ENCODE measurements at regions not wholly inside any gene's neighbourhood (a gene's known extent, or its start where the extent isn't known, plus 50 kb on each side); places are given as distances from the start of the nearest gene placed in this dataset.

GRCh38 chr9:113656771-113657670, 193.5 kb downstream of the RGS3 start:
- Histone ChIP-seq H3K27me3 (replicated peaks in 1 of 7) (peaks cover 0 to 24% (median 0%) of the 10 kb centered on the region in 7 donors), H3K4me3 (no peak overlapping the region), H3K9me3 (no peaks in the 10 kb centered on the region), H3K27ac (no peak overlapping the region), H3K36me3 (no peaks in the 10 kb centered on the region), H3K4me1 (peaks cover 10 to 47% (median 32%) of the 10 kb centered on the region in 6 donors)
- no peak for DNase-seq
- TF ChIP-seq POLR2A (IDR thresholded peaks at IDR 0.05) (no peak), POLR2AphosphoS5 (IDR thresholded peaks at IDR 0.05) (no peak)
- TF ChIP-seq, protein P1, sequence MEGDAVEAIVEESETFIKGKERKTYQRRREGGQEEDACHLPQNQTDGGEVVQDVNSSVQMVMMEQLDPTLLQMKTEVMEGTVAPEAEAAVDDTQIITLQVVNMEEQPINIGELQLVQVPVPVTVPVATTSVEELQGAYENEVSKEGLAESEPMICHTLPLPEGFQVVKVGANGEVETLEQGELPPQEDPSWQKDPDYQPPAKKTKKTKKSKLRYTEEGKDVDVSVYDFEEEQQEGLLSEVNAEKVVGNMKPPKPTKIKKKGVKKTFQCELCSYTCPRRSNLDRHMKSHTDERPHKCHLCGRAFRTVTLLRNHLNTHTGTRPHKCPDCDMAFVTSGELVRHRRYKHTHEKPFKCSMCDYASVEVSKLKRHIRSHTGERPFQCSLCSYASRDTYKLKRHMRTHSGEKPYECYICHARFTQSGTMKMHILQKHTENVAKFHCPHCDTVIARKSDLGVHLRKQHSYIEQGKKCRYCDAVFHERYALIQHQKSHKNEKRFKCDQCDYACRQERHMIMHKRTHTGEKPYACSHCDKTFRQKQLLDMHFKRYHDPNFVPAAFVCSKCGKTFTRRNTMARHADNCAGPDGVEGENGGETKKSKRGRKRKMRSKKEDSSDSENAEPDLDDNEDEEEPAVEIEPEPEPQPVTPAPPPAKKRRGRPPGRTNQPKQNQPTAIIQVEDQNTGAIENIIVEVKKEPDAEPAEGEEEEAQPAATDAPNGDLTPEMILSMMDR (IDR thresholded peaks at IDR 0.05 in 8 of 11, conservative IDR thresholded peaks at IDR 0.05 in 3 of 11) = no peak
- intact Hi-C loops (cut with DNase I; ENCODE audit: low total_unique reads) = loop anchor here (2.0 to 10.0 kb wide), 2 partner anchors 64 to 382 kb away; partner anchors contain the start of genes CDC26 and PRPF4
- 54 to 63% (median 57%) methylated on average over 20 to 21 of the region's 21 CpGs for WGBS, 5 donors

GRCh38 chr9:113657765-113658544, 194.4 kb downstream of the RGS3 start:
- intact Hi-C loops (cut with DNase I; ENCODE audit: low total_unique reads) = loop anchor here (2.0 to 10.0 kb wide), 3 partner anchors 65 to 383 kb away; partner anchors contain the start of genes CDC26 and PRPF4
- TF ChIP-seq POLR2AphosphoS5 (IDR thresholded peaks at IDR 0.05) (peak in 2 of 3 donors; percentile 40 to 54), POLR2A (IDR thresholded peaks at IDR 0.05) (no peak)
- TF ChIP-seq, protein P1 (IDR thresholded peaks at IDR 0.05 in 8 of 11, conservative IDR thresholded peaks at IDR 0.05 in 3 of 11) = peak; percentile 92 to 97 (median 95)
- no peak overlapping the region for H3K27ac ChIP-seq
- H3K27me3 ChIP-seq (replicated peaks in 1 of 7) = peaks cover 0 to 24% (median 0%) of the 10 kb centered on the region in 7 donors
- H3K9me3 ChIP-seq = no peaks in the 10 kb centered on the region
- H3K4me3 ChIP-seq = no peak overlapping the region
- H3K36me3 ChIP-seq = no peaks in the 10 kb centered on the region
- WGBS, 5 donors = 32 to 38% (median 33%) methylated on average over 13 to 14 of the region's 14 CpGs
- DNase-seq = peak; percentile 92
- peaks cover 10 to 47% (median 32%) of the 10 kb centered on the region in 6 donors for H3K4me1 ChIP-seq

DNA sequence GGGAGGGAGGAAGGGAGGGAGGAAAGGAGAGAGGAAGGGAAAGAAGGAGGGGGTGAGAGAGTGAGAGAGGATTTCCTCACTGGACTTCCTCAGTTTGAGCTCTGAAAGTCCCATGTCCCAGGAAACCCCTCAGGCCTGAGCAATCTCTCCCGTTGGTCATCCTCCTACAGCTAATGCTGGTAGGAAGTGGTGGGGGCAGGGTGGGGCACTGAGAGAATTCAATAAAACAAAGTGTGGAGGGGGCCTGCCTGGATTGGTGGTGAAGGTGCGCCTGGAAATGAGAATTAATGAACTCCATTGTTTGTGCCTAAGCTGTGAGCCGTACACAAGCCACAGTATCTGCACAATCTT, 195.0 kb downstream of the RGS3 start:
- intact Hi-C loops (cut with DNase I; ENCODE audit: low total_unique reads) = loop anchor here (2.0 to 10.0 kb wide), 2 partner anchors 212 to 384 kb away; partner anchors contain the start of genes CDC26 and PRPF4
- DNase-seq = no peak
- WGBS, 5 donors = 54 to 62% (median 59%) methylated on average over 3 of the region's 3 CpGs

More for the DNA sequence above, 195.0 kb downstream of the RGS3 start:
- TF ChIP-seq, protein P1 (IDR thresholded peaks at IDR 0.05 in 8 of 11, conservative IDR thresholded peaks at IDR 0.05 in 3 of 11) = no peak
- TF ChIP-seq POLR2AphosphoS5 (IDR thresholded peaks at IDR 0.05) (no peak), POLR2A (IDR thresholded peaks at IDR 0.05) (no peak)
- no peak overlapping the region for H3K27ac ChIP-seq
- no peak overlapping the region for H3K4me3 ChIP-seq
- peaks cover 10 to 47% (median 32%) of the 10 kb centered on the region in 6 donors for H3K4me1 ChIP-seq
- H3K27me3 ChIP-seq (replicated peaks in 1 of 7) = peaks cover 0 to 24% (median 0%) of the 10 kb centered on the region in 7 donors
- H3K9me3 ChIP-seq = no peaks in the 10 kb centered on the region
- H3K36me3 ChIP-seq = no peaks in the 10 kb centered on the region

Measured in spleen (tissue), 11 donors.